ENCODE measurements at regions not wholly inside any gene's neighbourhood (a gene's known extent, or its start where the extent isn't known, plus 50 kb on each side); places are given as distances from the start of the nearest gene placed in this dataset.

DNA sequence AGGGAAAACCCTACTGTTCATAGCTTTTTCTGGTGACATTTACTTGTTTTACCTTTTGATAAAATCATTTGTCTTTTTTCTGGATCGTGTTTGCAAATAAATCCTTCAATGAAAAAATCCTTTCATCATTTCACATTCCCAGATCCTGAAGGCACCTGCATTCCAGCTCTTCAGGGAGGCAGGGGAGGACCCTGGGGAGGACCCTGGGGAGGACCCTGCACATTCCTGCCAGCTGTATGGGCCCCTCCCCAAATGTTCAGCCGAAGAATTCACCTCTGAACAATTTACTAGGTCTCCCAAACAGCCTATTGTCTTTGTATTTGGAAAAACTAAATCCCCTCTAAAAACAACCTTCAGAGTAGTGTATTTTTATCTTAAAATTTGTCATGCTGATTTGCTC is 558.4 kb upstream of the ID2 start:
- TF ChIP-seq ZNF274 (IDR thresholded peaks at IDR 0.05; ENCODE audit: low read depth, low read length) (no peak), SUZ12 (IDR thresholded peaks at IDR 0.05; ENCODE audit: extremely low read depth, insufficient read depth, insufficient read length) (no peak)

Measured in NT2/D1 (cell line).